Astrocyte (in vitro differentiated cells and primary cell): ENCODE measurements at regions not wholly inside any gene's neighbourhood (a gene's known extent, or its start where the extent isn't known, plus 50 kb on each side); places are given as distances from the start of the nearest gene placed in this dataset.
A peak's percentile ranks its signal among the peaks of the same experiment; 100 is the strongest.

Experiments used
- DNase-seq: peaks from one replicate; pipeline ENCODE4 v3.0.0-alpha.2; 2010; ENCODE audit warnings: low read depth
- FAIRE-seq: peaks from 2 replicates; lab custom pipeline; 2011; peaks lifted over from hg19 to GRCh38; lab: Jason Lieb, UNC
- H2AFZ ChIP-seq: 2 replicates; pipeline ENCODE4 v1.6.0; 2012; ENCODE audit warnings: low read depth, low read length, inconsistent platforms
- H3K27ac ChIP-seq: 2 replicates; pipeline ENCODE4 v1.5.1; 2011; ENCODE audit warnings: low read depth, low read length, inconsistent platforms
- H3K27me3 ChIP-seq: 2 replicates; pipeline ENCODE4 v1.6.0; 2011; ENCODE audit warnings: low read length, inconsistent platforms; ENCODE audit not compliant: insufficient read depth
- H3K36me3 ChIP-seq: 2 replicates; pipeline ENCODE4 v1.5.1; 2011; ENCODE audit warnings: low read length, inconsistent platforms; ENCODE audit not compliant: insufficient read depth
- H3K4me1 ChIP-seq: 2 replicates; pipeline ENCODE4 v1.5.1; 2011; ENCODE audit warnings: low read length, inconsistent platforms; ENCODE audit not compliant: insufficient read depth
- H3K4me2 ChIP-seq: 2 replicates; pipeline ENCODE4 v1.6.0; 2012; ENCODE audit warnings: low read length, inconsistent platforms
- H3K4me3 ChIP-seq: 2 replicates; pipeline ENCODE4 v1.5.1; 2011; ENCODE audit warnings: low read depth, mild to moderate bottlenecking, low read length, inconsistent platforms; ENCODE audit not compliant: insufficient read depth
- H3K79me2 ChIP-seq: 2 replicates; pipeline ENCODE4 v1.6.0; 2012; ENCODE audit warnings: mild to moderate bottlenecking, low read length, inconsistent platforms; ENCODE audit not compliant: insufficient read depth
- H3K9ac ChIP-seq: 2 replicates; pipeline ENCODE4 v1.6.0; 2012; ENCODE audit warnings: mild to moderate bottlenecking, low read length, inconsistent platforms
- H3K9me3 ChIP-seq: 2 replicates; pipeline ENCODE4 v1.5.1; 2012; ENCODE audit warnings: low read depth, mild to moderate bottlenecking, low read length, inconsistent platforms; ENCODE audit not compliant: insufficient read depth
- H4K20me1 ChIP-seq: 2 replicates; pipeline ENCODE4 v1.6.0; 2012; ENCODE audit warnings: low read length, inconsistent platforms; ENCODE audit not compliant: insufficient read depth
- H3K27ac Mint-ChIP-seq: one replicate; pipeline ENCODE4 v1.8.0; 2021; ENCODE audit warnings: mild to moderate bottlenecking, mixed read lengths; ENCODE audit not compliant: unreplicated experiment
- H3K27me3 Mint-ChIP-seq: one replicate; pipeline ENCODE4 v1.8.0; 2021; ENCODE audit warnings: low read depth, mixed read lengths; ENCODE audit not compliant: unreplicated experiment
- H3K36me3 Mint-ChIP-seq: one replicate; pipeline ENCODE4 v1.8.0; 2021; ENCODE audit warnings: low read depth, mixed read lengths; ENCODE audit not compliant: unreplicated experiment
- H3K4me1 Mint-ChIP-seq: one replicate; pipeline ENCODE4 v1.8.0; 2021; ENCODE audit warnings: low read depth, mixed read lengths; ENCODE audit not compliant: unreplicated experiment
- H3K4me3 Mint-ChIP-seq: one replicate; pipeline ENCODE4 v1.8.0; 2021; ENCODE audit warnings: mild to moderate bottlenecking, moderate library complexity, mixed read lengths; ENCODE audit not compliant: unreplicated experiment
- H3K9me3 Mint-ChIP-seq: one replicate; pipeline ENCODE4 v1.8.0; 2021; ENCODE audit warnings: mild to moderate bottlenecking, mixed read lengths; ENCODE audit not compliant: unreplicated experiment
- EZH2 ChIP-seq: IDR thresholded peaks from 2 replicates; pipeline ENCODE4 v1.6.1; 2012; ENCODE audit warnings: mild to moderate bottlenecking, low read length, inconsistent platforms; ENCODE audit not compliant: insufficient read depth
- TF ChIP-seq, protein P1 (sequence below): IDR thresholded peaks from 2 replicates; pipeline ENCODE4 v1.5.1; 2011; ENCODE audit warnings: low read depth, mild to moderate bottlenecking, inconsistent platforms, low read length, moderate library complexity; ENCODE audit not compliant: insufficient read depth

DNA sequence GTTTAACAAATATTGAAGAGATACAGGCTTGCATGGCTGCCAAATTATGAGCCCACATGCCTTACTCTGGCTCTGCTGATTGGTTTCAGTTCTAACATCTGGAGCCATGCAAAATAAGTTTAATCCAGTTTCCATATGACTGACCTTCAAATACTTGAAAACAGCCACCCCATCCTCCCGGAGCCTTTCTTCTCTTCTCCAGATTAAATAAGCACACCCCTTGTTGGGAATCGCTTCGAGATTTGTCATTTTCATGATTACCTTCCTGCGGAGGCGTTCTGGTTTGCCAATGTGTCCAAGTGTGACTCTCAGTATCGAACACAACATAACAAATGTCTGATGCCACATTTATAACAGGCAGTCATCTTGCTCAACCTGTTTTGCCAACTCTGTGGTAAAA, 101.6 kb upstream of the JADE1 start:
- Histone ChIP-seq H3K4me3 (no peak overlapping the region), H3K79me2 (no peaks in the 10 kb centered on the region), H3K27me3 (no peaks in the 10 kb centered on the region), H4K20me1 (no peaks in the 10 kb centered on the region), H3K9ac (no peak overlapping the region), H3K9me3 (no peaks in the 10 kb centered on the region), H2AFZ (no peak overlapping the region), H3K36me3 (no peaks in the 10 kb centered on the region), H3K4me2 (peak overlapping the region; percentile 2), H3K4me1 (no peaks in the 10 kb centered on the region), H3K27ac (no peak overlapping the region)
- H3K27me3 Mint-ChIP-seq = no peaks in the 10 kb centered on the region
- no peaks in the 10 kb centered on the region for H3K36me3 Mint-ChIP-seq
- no peak overlapping the region for H3K27ac Mint-ChIP-seq
- TF ChIP-seq EZH2 = no peak
- TF ChIP-seq, protein P1, sequence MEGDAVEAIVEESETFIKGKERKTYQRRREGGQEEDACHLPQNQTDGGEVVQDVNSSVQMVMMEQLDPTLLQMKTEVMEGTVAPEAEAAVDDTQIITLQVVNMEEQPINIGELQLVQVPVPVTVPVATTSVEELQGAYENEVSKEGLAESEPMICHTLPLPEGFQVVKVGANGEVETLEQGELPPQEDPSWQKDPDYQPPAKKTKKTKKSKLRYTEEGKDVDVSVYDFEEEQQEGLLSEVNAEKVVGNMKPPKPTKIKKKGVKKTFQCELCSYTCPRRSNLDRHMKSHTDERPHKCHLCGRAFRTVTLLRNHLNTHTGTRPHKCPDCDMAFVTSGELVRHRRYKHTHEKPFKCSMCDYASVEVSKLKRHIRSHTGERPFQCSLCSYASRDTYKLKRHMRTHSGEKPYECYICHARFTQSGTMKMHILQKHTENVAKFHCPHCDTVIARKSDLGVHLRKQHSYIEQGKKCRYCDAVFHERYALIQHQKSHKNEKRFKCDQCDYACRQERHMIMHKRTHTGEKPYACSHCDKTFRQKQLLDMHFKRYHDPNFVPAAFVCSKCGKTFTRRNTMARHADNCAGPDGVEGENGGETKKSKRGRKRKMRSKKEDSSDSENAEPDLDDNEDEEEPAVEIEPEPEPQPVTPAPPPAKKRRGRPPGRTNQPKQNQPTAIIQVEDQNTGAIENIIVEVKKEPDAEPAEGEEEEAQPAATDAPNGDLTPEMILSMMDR = no peak
- no peak overlapping the region for H3K4me3 Mint-ChIP-seq
- FAIRE-seq = no peak
- no peaks in the 10 kb centered on the region for H3K4me1 Mint-ChIP-seq
- DNase-seq = peak; percentile 18
- no peaks in the 10 kb centered on the region for H3K9me3 Mint-ChIP-seq

DNA sequence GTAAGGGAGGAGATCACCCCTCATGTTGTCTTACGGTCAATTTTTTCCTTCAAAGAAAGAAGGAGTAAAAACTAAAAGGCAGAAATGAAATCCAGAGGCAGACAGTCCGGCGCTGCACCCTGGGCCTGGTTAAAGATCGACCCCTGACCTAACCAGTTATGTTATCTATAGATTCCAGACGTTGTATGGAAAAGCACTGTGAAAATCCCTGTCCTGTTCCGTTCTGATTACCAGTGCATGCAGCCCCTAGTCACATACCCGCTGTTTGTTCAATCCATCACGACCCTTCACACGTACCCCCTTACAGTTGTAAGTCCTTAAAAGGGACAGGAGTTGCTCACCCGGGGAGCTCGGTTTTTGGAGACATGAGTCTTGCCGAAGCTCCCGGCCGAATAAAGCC, 105.6 kb upstream of the JADE1 start:
- FAIRE-seq = no peak
- no peaks in the 10 kb centered on the region for H3K27me3 Mint-ChIP-seq

DNA sequence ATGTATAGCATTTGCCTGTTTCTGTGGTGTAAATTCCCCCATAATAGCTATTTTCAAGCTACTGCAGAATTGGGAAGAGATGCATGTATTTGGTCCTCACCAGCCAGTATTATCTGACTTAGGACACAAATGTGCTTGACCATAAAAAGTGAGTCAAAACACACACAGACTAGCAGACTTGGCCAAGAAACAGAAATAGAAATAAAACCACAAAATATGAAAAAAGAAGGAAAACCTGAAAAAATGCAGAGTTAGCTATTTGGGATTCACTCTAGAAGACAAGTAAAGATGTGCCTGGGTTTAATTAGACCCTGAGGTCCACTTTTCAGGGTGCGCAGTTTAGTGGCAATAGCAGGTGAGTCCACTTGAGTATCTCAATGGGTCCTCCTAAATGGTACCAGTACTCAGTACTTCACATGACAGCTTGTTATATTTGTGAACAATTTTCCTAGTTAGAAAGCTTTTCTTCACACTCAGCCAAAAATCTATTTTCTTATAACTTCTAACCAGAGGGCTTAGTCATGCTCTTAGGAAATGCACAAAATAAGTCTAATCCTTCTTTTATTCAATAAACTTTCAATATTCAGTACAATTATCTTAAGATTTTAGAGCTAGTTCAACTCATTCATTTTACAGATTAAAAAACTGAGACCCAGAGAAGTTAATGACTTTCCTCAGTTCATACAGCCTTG, 108.7 kb upstream of the JADE1 start:
- Mint-ChIP-seq H3K9me3 (no peaks in the 10 kb centered on the region), H3K4me1 (no peaks in the 10 kb centered on the region), H3K27ac (no peak overlapping the region), H3K4me3 (no peak overlapping the region), H3K36me3 (no peaks in the 10 kb centered on the region), H3K27me3 (no peaks in the 10 kb centered on the region)
- H3K27me3 ChIP-seq = no peaks in the 10 kb centered on the region
- no peak overlapping the region for H2AFZ ChIP-seq
- no peaks in the 10 kb centered on the region for H3K36me3 ChIP-seq
- no peak overlapping the region for H3K4me3 ChIP-seq
- no peaks in the 10 kb centered on the region for H3K79me2 ChIP-seq
- no peak overlapping the region for H3K27ac ChIP-seq
- no peak overlapping the region for H3K4me2 ChIP-seq
- FAIRE-seq = no peak
- H3K9me3 ChIP-seq = no peaks in the 10 kb centered on the region
- DNase-seq = peak; percentile 36
- no peaks in the 10 kb centered on the region for H3K4me1 ChIP-seq
- H3K9ac ChIP-seq = no peak overlapping the region
- H4K20me1 ChIP-seq = no peaks in the 10 kb centered on the region
- TF ChIP-seq EZH2 = no peak

More for the DNA sequence above, 105.6 kb upstream of the JADE1 start:
- TF ChIP-seq, protein P1 = no peak
- no peak for TF ChIP-seq EZH2
- Histone ChIP-seq H3K79me2 (no peaks in the 10 kb centered on the region), H3K4me3 (no peak overlapping the region), H3K9ac (no peak overlapping the region), H3K27ac (no peak overlapping the region), H3K27me3 (no peaks in the 10 kb centered on the region), H3K4me1 (no peaks in the 10 kb centered on the region), H3K36me3 (no peaks in the 10 kb centered on the region), H3K4me2 (no peak overlapping the region), H2AFZ (no peak overlapping the region), H3K9me3 (no peaks in the 10 kb centered on the region), H4K20me1 (no peaks in the 10 kb centered on the region)
- no peaks in the 10 kb centered on the region for H3K9me3 Mint-ChIP-seq
- H3K27ac Mint-ChIP-seq = no peak overlapping the region
- H3K4me3 Mint-ChIP-seq = no peak overlapping the region
- H3K36me3 Mint-ChIP-seq = no peaks in the 10 kb centered on the region
- no peaks in the 10 kb centered on the region for H3K4me1 Mint-ChIP-seq
- no peak for DNase-seq
